ENCODE measurements at regions not wholly inside any gene's neighbourhood (a gene's known extent, or its start where the extent isn't known, plus 50 kb on each side); places are given as distances from the start of the nearest gene placed in this dataset.

DNA sequence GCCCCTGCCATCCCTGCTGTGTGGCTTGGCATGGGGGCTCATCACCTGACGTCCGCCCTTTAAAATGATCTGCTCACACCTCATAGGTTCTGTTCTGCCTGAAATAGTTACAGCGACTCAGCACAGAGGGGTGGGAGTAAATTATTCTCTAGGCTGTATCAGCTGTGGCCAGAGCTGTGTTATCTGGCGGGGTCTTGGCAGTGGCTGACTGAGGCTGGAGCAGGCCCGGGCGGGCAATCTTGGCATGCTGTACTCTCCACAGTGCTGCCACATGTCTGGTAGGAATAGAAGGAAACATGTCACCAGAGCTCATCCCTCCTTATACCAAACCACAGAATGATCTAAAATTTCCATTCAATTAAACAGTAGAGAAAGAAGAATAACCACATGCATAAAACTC lies 499.9 kb upstream of the LMCD1 start:
- ChIA-PET POLR2A (no interaction called here), CTCF (no interaction called here)
- Histone ChIP-seq H3K4me1 (ENCODE audit: control insufficient read depth, extremely low read depth, insufficient read depth, low read length) (no peaks in the 10 kb centered on the region), H3K4me2 (ENCODE audit: insufficient read depth, low read length) (no peak overlapping the region), H2AFZ (ENCODE audit: low read depth, low read length) (no peak overlapping the region), H3K79me2 (ENCODE audit: control insufficient read depth, insufficient read depth, low read length) (no peaks in the 10 kb centered on the region), H3K9me3 (replicated peaks; ENCODE audit: control insufficient read depth, insufficient read depth, low read length) (no peaks in the 10 kb centered on the region), H3K36me3 (ENCODE audit: control insufficient read depth in 2 of 2, extremely low read depth in 1 of 2, insufficient read depth in 2 of 2, low read length in 2 of 2) (no peaks in the 10 kb centered on the region), H4K20me1 (replicated peaks; ENCODE audit: control insufficient read depth, extremely low read depth, insufficient read depth, low read length) (no peaks in the 10 kb centered on the region), H3K4me3 (replicated peaks in 1 of 3; ENCODE audit: insufficient read depth in 1 of 3, low read depth in 1 of 3, low read length in 3 of 3) (no peak overlapping the region), H3K27me3 (ENCODE audit: control insufficient read depth in 2 of 2, insufficient read depth in 2 of 2, low read length in 2 of 2) (no peaks in the 10 kb centered on the region), H3K9me1 (replicated peaks; ENCODE audit: control insufficient read depth, extremely low read depth, insufficient read depth, low read length) (no peaks in the 10 kb centered on the region), H3K27ac (ENCODE audit: insufficient read depth, low read depth, low read length) (no peak overlapping the region), H3K9ac (replicated peaks; ENCODE audit: extremely low read depth, insufficient read depth, low read length) (no peak overlapping the region)
- no TSS peak for BruUV-seq (replicated peaks)
- intact Hi-C loops (cut with micrococcal nuclease), result no loop called here
- TF ChIP-seq FOS (IDR thresholded peaks at IDR 0.05; ENCODE audit: borderline replicate concordance, insufficient read depth, low read length), result no peak
- TF ChIP-seq, protein P1, sequence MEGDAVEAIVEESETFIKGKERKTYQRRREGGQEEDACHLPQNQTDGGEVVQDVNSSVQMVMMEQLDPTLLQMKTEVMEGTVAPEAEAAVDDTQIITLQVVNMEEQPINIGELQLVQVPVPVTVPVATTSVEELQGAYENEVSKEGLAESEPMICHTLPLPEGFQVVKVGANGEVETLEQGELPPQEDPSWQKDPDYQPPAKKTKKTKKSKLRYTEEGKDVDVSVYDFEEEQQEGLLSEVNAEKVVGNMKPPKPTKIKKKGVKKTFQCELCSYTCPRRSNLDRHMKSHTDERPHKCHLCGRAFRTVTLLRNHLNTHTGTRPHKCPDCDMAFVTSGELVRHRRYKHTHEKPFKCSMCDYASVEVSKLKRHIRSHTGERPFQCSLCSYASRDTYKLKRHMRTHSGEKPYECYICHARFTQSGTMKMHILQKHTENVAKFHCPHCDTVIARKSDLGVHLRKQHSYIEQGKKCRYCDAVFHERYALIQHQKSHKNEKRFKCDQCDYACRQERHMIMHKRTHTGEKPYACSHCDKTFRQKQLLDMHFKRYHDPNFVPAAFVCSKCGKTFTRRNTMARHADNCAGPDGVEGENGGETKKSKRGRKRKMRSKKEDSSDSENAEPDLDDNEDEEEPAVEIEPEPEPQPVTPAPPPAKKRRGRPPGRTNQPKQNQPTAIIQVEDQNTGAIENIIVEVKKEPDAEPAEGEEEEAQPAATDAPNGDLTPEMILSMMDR (IDR thresholded peaks at IDR 0.05; ENCODE audit: extremely low read depth in 1 of 2, insufficient read depth in 1 of 2, low read depth in 1 of 2, low read length in 2 of 2), result no peak
- TF ChIP-seq, protein P2, sequence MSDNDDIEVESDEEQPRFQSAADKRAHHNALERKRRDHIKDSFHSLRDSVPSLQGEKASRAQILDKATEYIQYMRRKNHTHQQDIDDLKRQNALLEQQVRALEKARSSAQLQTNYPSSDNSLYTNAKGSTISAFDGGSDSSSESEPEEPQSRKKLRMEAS (IDR thresholded peaks at IDR 0.05; ENCODE audit: insufficient read depth, insufficient read length), result no peak
- TF ChIP-seq EZH2 (IDR thresholded peaks at IDR 0.05; ENCODE audit: borderline replicate concordance, low read depth, low read length, severe bottlenecking), result no peak
- no peak for TF ChIP-seq POLR2A (IDR thresholded peaks at IDR 0.05; ENCODE audit: low read depth, low read length)
- dilution Hi-C loops (cut with MboI; ENCODE audit: extremely low pct_ligation_motif_present, low sequenced_read_pairs), result no loop called here
- DNase-seq (ENCODE audit: low read depth, low spot score), result no peak
- FAIRE-seq, result no peak

DNA sequence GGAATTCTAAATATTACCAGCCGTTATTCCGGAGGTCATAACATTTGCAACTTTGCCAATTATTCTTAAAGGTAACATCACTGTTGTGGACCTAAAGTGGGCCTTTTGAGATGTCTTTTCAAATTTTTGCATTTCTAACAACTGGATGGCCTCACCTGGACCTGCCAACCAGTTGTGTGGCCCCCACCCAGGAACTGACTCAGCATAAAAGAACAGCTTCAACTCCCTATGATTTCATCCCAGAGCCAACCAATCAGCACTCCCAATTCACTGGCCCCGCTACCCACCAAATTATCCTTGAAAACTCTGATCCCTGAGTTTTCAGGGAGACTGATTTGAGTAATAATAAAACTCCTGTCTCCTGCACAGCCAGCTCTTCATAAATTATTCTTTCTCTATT lies 489.7 kb upstream of the LMCD1 start:
- BruUV-seq (replicated peaks), result no TSS peak

More for the DNA sequence above, 489.7 kb upstream of the LMCD1 start:
- Histone ChIP-seq H3K4me2 (ENCODE audit: insufficient read depth, low read length) (no peak overlapping the region), H3K27me3 (ENCODE audit: control insufficient read depth in 2 of 2, insufficient read depth in 2 of 2, low read length in 2 of 2) (no peaks in the 10 kb centered on the region), H3K36me3 (ENCODE audit: control insufficient read depth in 2 of 2, extremely low read depth in 1 of 2, insufficient read depth in 2 of 2, low read length in 2 of 2) (no peaks in the 10 kb centered on the region), H3K9ac (replicated peaks; ENCODE audit: extremely low read depth, insufficient read depth, low read length) (no peak overlapping the region), H4K20me1 (replicated peaks; ENCODE audit: control insufficient read depth, extremely low read depth, insufficient read depth, low read length) (no peaks in the 10 kb centered on the region), H2AFZ (ENCODE audit: low read depth, low read length) (no peak overlapping the region), H3K9me1 (replicated peaks; ENCODE audit: control insufficient read depth, extremely low read depth, insufficient read depth, low read length) (no peaks in the 10 kb centered on the region), H3K27ac (ENCODE audit: insufficient read depth, low read depth, low read length) (no peak overlapping the region), H3K4me1 (ENCODE audit: control insufficient read depth, extremely low read depth, insufficient read depth, low read length) (no peaks in the 10 kb centered on the region), H3K79me2 (ENCODE audit: control insufficient read depth, insufficient read depth, low read length) (no peaks in the 10 kb centered on the region), H3K4me3 (replicated peaks in 1 of 3; ENCODE audit: insufficient read depth in 1 of 3, low read depth in 1 of 3, low read length in 3 of 3) (no peak overlapping the region), H3K9me3 (replicated peaks; ENCODE audit: control insufficient read depth, insufficient read depth, low read length) (no peaks in the 10 kb centered on the region)
- no peak for DNase-seq (ENCODE audit: low read depth, low spot score)
- ChIA-PET CTCF (interaction anchor here (0.7 kb wide), 1 partner anchor 92 kb away, joined by 4 read pairs; no protein-coding TSS in a partner anchor), POLR2A (no interaction called here)
- dilution Hi-C loops (cut with MboI; ENCODE audit: extremely low pct_ligation_motif_present, low sequenced_read_pairs) (no loop called here), intact Hi-C loops (cut with micrococcal nuclease) (no loop called here)
- TF ChIP-seq POLR2AphosphoS5 (IDR thresholded peaks at IDR 0.05; ENCODE audit: insufficient read depth, low read depth, low read length) (no peak), EZH2 (IDR thresholded peaks at IDR 0.05; ENCODE audit: borderline replicate concordance, low read depth, low read length, severe bottlenecking) (no peak), JUN (IDR thresholded peaks at IDR 0.05; ENCODE audit: borderline replicate concordance, insufficient read depth, insufficient read length, low read depth) (no peak), MYC (IDR thresholded peaks at IDR 0.05; ENCODE audit: low read depth, low read length) (no peak), FOS (IDR thresholded peaks at IDR 0.05; ENCODE audit: borderline replicate concordance, insufficient read depth, low read length) (no peak), POLR2A (IDR thresholded peaks at IDR 0.05; ENCODE audit: low read depth, low read length) (no peak)
- TF ChIP-seq, protein P2 (IDR thresholded peaks at IDR 0.05; ENCODE audit: insufficient read depth, insufficient read length), result no peak
- TF ChIP-seq, protein P1 (IDR thresholded peaks at IDR 0.05; ENCODE audit: extremely low read depth in 1 of 2, insufficient read depth in 1 of 2, low read depth in 1 of 2, low read length in 2 of 2), result no peak
- no peak for FAIRE-seq

Data from endothelial cell of umbilical vein (primary cell).